ENCODE measurements at regions not wholly inside any gene's neighbourhood (a gene's known extent, or its start where the extent isn't known, plus 50 kb on each side); places are given as distances from the start of the nearest gene placed in this dataset.

DNA sequence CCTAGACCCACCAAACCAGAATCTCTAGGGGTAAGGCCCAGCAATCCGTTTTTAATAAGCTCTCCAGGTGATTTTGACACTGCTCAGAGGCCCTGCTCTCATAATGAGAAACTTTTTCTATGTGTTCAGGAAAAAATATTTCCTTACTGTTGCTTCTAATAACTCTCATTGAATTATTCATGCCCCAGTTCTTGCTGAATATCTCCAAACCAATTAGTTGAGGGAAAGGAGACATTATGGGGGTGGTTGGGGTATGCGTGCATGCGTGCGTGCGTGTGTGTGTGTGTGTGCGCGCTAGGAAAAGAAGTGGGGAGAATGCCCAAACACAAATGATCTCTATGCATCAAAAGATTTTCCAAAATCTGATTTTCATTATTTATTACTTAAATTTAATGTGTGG is 411.4 kb downstream of the PIK3R1 start:
- no peak for ATAC-seq
- H3K9me3 ChIP-seq: no peaks in the 10 kb centered on the region

DNA sequence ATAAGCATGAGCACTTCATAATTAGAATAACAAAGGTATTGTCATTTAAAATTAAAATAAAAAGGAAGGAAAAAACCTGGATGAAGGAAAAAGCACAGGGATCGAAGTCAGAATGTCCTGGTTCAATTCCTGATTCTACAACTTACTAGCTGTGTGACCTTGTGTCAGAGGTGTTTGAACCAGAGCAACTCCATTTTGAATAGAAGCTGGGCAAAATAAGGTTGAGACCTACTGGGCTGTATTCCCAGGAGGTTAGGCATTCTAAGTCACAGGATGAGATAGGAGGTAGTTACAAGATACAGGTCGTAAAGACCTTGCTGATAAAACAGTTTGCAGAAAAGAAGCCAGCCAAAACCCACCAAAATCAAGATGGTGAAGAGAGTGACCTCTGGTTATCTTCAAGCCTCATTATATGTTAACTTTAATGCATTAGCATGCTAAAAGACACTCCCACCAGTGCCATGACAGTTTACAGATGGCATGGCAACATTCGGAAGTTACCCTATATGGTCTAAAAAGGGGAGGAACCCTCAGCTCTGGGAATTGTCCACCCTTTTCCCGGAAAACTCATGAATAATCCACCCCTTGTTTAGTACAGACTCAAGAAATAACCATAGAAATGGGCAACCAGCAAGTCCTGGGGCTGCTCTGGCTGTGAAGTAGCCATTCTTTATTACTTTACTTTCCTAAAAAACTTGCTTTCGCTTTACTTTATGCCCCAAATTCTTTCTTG is 412.7 kb downstream of the PIK3R1 start:
- no peaks in the 10 kb centered on the region for H3K9me3 ChIP-seq
- no peaks in the 10 kb centered on the region for H3K27me3 ChIP-seq
- TF ChIP-seq EP300 (IDR thresholded peaks at IDR 0.05): no peak
- no peak for TF ChIP-seq POLR2AphosphoS5 (IDR thresholded peaks at IDR 0.05)
- TF ChIP-seq POLR2A (IDR thresholded peaks at IDR 0.05): no peak
- no peak for TF ChIP-seq CTCF (IDR thresholded peaks at IDR 0.05)
- ATAC-seq: no peak
- no peak overlapping the region for H3K4me3 ChIP-seq
- H3K36me3 ChIP-seq: no peaks in the 10 kb centered on the region
- H3K27ac ChIP-seq: no peak overlapping the region
- WGBS, 2 donors (ENCODE audit: low coverage in 1 of 2): 85% methylated on average over 5 of the region's 5 CpGs
- H3K4me1 ChIP-seq: no peaks in the 10 kb centered on the region

More for the DNA sequence above, 411.4 kb downstream of the PIK3R1 start:
- H3K36me3 ChIP-seq: no peaks in the 10 kb centered on the region
- no peaks in the 10 kb centered on the region for H3K4me1 ChIP-seq
- H3K4me3 ChIP-seq: no peak overlapping the region
- H3K27me3 ChIP-seq: no peaks in the 10 kb centered on the region
- TF ChIP-seq CTCF (IDR thresholded peaks at IDR 0.05): no peak
- TF ChIP-seq POLR2A (IDR thresholded peaks at IDR 0.05): no peak
- TF ChIP-seq EP300 (IDR thresholded peaks at IDR 0.05): no peak
- TF ChIP-seq POLR2AphosphoS5 (IDR thresholded peaks at IDR 0.05): no peak
- H3K27ac ChIP-seq: no peak overlapping the region
- WGBS, 2 donors (ENCODE audit: low coverage in 1 of 2): 93 to 96% methylated on average over 6 to 7 of the region's 7 CpGs

DNA sequence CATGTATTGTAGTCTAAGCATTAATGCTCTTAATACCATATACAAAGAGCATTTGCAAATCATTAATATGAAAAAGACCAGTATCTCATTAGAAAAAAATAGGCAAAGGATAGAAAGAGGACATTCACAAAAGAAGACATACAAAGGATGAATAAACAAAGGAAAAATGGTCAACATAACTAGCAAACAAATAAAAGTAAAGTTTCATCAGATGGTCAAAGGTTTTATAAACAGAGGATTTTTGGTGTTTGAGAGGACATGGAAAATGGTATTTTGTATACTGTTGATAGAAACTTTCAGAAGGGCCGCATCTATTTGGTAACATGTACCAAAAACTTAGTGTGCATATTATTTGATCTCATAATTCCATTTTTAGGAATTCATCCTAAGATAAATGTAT is 414.8 kb downstream of the PIK3R1 start:
- H3K9me3 ChIP-seq: no peaks in the 10 kb centered on the region
- no peaks in the 10 kb centered on the region for H3K36me3 ChIP-seq
- H3K27ac ChIP-seq: no peak overlapping the region
- TF ChIP-seq CTCF (IDR thresholded peaks at IDR 0.05): no peak
- TF ChIP-seq POLR2A (IDR thresholded peaks at IDR 0.05): no peak
- TF ChIP-seq POLR2AphosphoS5 (IDR thresholded peaks at IDR 0.05): no peak
- no peak for TF ChIP-seq EP300 (IDR thresholded peaks at IDR 0.05)
- 95 to 100% methylated on average over 1 of the region's 1 CpG for WGBS, 2 donors (ENCODE audit: low coverage in 1 of 2)
- H3K27me3 ChIP-seq: no peaks in the 10 kb centered on the region
- no peaks in the 10 kb centered on the region for H3K4me1 ChIP-seq
- H3K4me3 ChIP-seq: no peak overlapping the region
- ATAC-seq: no peak

GRCh38 chr5:68631884-68632283 is 416.3 kb downstream of the PIK3R1 start:
- ATAC-seq: no peak
- Histone ChIP-seq H3K4me3 (no peak overlapping the region), H3K4me1 (no peaks in the 10 kb centered on the region), H3K36me3 (no peaks in the 10 kb centered on the region), H3K27me3 (no peaks in the 10 kb centered on the region), H3K9me3 (no peaks in the 10 kb centered on the region), H3K27ac (no peak overlapping the region)
- TF ChIP-seq POLR2A (IDR thresholded peaks at IDR 0.05): no peak
- no peak for TF ChIP-seq POLR2AphosphoS5 (IDR thresholded peaks at IDR 0.05)
- TF ChIP-seq EP300 (IDR thresholded peaks at IDR 0.05): no peak
- TF ChIP-seq CTCF (IDR thresholded peaks at IDR 0.05): no peak
- WGBS, 2 donors (ENCODE audit: low coverage in 1 of 2): 82 to 90% methylated on average over 2 of the region's 2 CpGs

DNA sequence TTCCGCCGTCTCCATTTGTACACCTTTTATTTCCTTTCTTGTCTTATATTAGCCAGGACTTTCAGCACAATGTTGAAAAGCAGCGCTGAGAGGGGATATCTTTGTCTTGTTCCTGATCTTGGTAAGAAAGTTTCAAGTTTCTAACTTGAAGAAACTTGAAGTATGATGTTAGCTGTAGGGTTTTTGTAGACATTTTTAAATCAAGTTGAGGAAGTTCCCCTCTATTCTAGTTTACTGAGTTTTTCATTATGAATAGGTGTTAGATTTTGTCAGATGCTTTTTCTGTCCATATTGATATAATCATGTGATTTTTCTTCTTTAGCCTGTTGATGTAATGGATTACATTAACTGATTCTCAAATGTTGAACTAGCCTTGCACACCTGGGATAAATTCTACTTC is 425.7 kb downstream of the PIK3R1 start:
- Histone ChIP-seq H3K27me3 (no peaks in the 10 kb centered on the region), H3K36me3 (no peaks in the 10 kb centered on the region), H3K4me3 (no peak overlapping the region), H3K9me3 (no peaks in the 10 kb centered on the region), H3K27ac (no peak overlapping the region), H3K4me1 (peaks cover 0 to 4% (median 0%) of the 10 kb centered on the region in 3 donors)
- no peak for ATAC-seq
- TF ChIP-seq CTCF (IDR thresholded peaks at IDR 0.05) (no peak), EP300 (IDR thresholded peaks at IDR 0.05) (no peak)
- 93 to 95% methylated on average over 3 of the region's 3 CpGs for WGBS, 2 donors (ENCODE audit: low coverage in 1 of 2)

All from gastroesophageal sphincter (tissue), 4 donors.